Endometrium (tissue), 2 donors: ENCODE measurements at regions not wholly inside any gene's neighbourhood (a gene's known extent, or its start where the extent isn't known, plus 50 kb on each side); places are given as distances from the start of the nearest gene placed in this dataset.
"Not testable (repeated sequence)": the region's sequence is repeated elsewhere in the genome, so short reads cannot be mapped to it uniquely, and the experiment has no call there.

Experiments
- FAIRE-seq: peaks from 2 replicates; lab custom pipeline; 2012; peaks lifted over from hg19 to GRCh38; lab: Jason Lieb, UNC
- donor health status: control.
- donor health status: control.

GRCh38 chr1:198411240-198411639, 129.2 kb downstream of the ATP6V1G3 start:
- FAIRE-seq, result no peak

- FAIRE-seq, result no peak
These were observed 131.8 kb downstream of the ATP6V1G3 start for GRCh38 chr1:198408716-198409115.

GRCh38 chr1:198404632-198405031, 135.8 kb downstream of the ATP6V1G3 start:
- not testable (repeated sequence) for FAIRE-seq

- FAIRE-seq, result no peak
These were observed 140.4 kb downstream of the ATP6V1G3 start for GRCh38 chr1:198400063-198400462.

GRCh38 chr1:198399452-198399851, 141.0 kb downstream of the ATP6V1G3 start:
- FAIRE-seq, result no peak

- no peak for FAIRE-seq
These were observed 143.2 kb downstream of the ATP6V1G3 start for GRCh38 chr1:198397208-198397808.

GRCh38 chr1:198391393-198392020, 149.0 kb downstream of the ATP6V1G3 start:
- no peak for FAIRE-seq

- no peak for FAIRE-seq
These were observed 152.9 kb downstream of the ATP6V1G3 start for GRCh38 chr1:198387587-198387986.

GRCh38 chr1:198380275-198380674, 160.2 kb downstream of the ATP6V1G3 start:
- FAIRE-seq, result no peak

GRCh38 chr1:198377702-198378101, 162.8 kb downstream of the ATP6V1G3 start:
- no peak for FAIRE-seq

GRCh38 chr1:198374288-198374687, 166.2 kb downstream of the ATP6V1G3 start:
- no peak for FAIRE-seq

GRCh38 chr1:198373376-198373775, 167.1 kb downstream of the ATP6V1G3 start:
- FAIRE-seq, result no peak
